IPS DF 6.9 (cell line): ENCODE measurements at regions not wholly inside any gene's neighbourhood (a gene's known extent, or its start where the extent isn't known, plus 50 kb on each side); places are given as distances from the start of the nearest gene placed in this dataset.
"Not testable (repeated sequence)": the region's sequence is repeated elsewhere in the genome, so short reads cannot be mapped to it uniquely, and the experiment has no call there.

Experiments used
- DNase-seq: peaks from one replicate; pipeline ENCODE4 v3.0.0-alpha.2; 2013; ENCODE audit warnings: low read depth, low spot score
- H3K27ac ChIP-seq: one replicate; pipeline ENCODE4 v1.5.1; 2013; ENCODE audit warnings: low read length, control low read depth
- H3K27me3 ChIP-seq: 2 replicates; pipeline ENCODE4 v1.6.1; 2013; ENCODE audit warnings: mild to moderate bottlenecking, low read length; ENCODE audit not compliant: control insufficient read depth, insufficient read depth
- H3K36me3 ChIP-seq: 2 replicates; pipeline ENCODE4 v1.6.1; 2013; ENCODE audit warnings: low read length; ENCODE audit not compliant: control insufficient read depth, insufficient read depth
- H3K4me1 ChIP-seq: 2 replicates; pipeline ENCODE4 v1.6.1; 2013; ENCODE audit warnings: low read length; ENCODE audit not compliant: control insufficient read depth, insufficient read depth
- H3K4me3 ChIP-seq: 2 replicates; pipeline ENCODE4 v1.5.1; 2013; ENCODE audit warnings: mild to moderate bottlenecking, low read length
- H3K9me3 ChIP-seq: 2 replicates; pipeline ENCODE4 v1.6.1; 2013; ENCODE audit warnings: low read length, inconsistent platforms; ENCODE audit not compliant: control insufficient read depth, insufficient read depth
- WGBS: extraction: QIAGEN DNeasy Blood & Tissue Kit; methylation state at CpG from one replicate; pipeline ENCODE4 v1.1.7; 2013; ENCODE audit warnings: mixed read lengths, missing lambda C conversion rate; ENCODE audit not compliant: insufficient read length, insufficient coverage; 5-methylcytosine and 5-hydroxymethylcytosine counted together

- Histone ChIP-seq H3K36me3 (no peaks in the 10 kb centered on the region), H3K4me1 (no peaks in the 10 kb centered on the region), H3K27ac (no peak overlapping the region), H3K9me3 (no peaks in the 10 kb centered on the region), H3K27me3 (no peaks in the 10 kb centered on the region), H3K4me3 (no peak overlapping the region)
- DNase-seq: no peak
- no CpG with 5 or more reads among the region's 4 CpGs for WGBS
Observed at GRCh38 chr6:119736296-119737021, 386.9 kb upstream of the MAN1A1 start.

GRCh38 chr6:119735530-119735929 lies 386.0 kb upstream of the MAN1A1 start:
- H3K36me3 ChIP-seq: no peaks in the 10 kb centered on the region
- no peaks in the 10 kb centered on the region for H3K4me1 ChIP-seq
- DNase-seq: no peak
- WGBS: no CpG with 5 or more reads among the region's 4 CpGs
- H3K9me3 ChIP-seq: no peaks in the 10 kb centered on the region
- H3K4me3 ChIP-seq: no peak overlapping the region
- no peaks in the 10 kb centered on the region for H3K27me3 ChIP-seq
- no peak overlapping the region for H3K27ac ChIP-seq

GRCh38 chr6:119734227-119734626 lies 384.7 kb upstream of the MAN1A1 start:
- WGBS: no CpG with 5 or more reads among the region's 1 CpG
- H3K4me1 ChIP-seq: no peaks in the 10 kb centered on the region
- no peaks in the 10 kb centered on the region for H3K27me3 ChIP-seq
- no peaks in the 10 kb centered on the region for H3K9me3 ChIP-seq
- no peak overlapping the region for H3K27ac ChIP-seq
- H3K4me3 ChIP-seq: no peak overlapping the region
- no peaks in the 10 kb centered on the region for H3K36me3 ChIP-seq
- no peak for DNase-seq

- Histone ChIP-seq H3K27ac (no peak overlapping the region), H3K36me3 (no peaks in the 10 kb centered on the region), H3K9me3 (no peaks in the 10 kb centered on the region), H3K4me1 (peaks cover 4% of the 10 kb centered on the region; the same call in 1 of the 2 replicates), H3K4me3 (no peak overlapping the region), H3K27me3 (no peaks in the 10 kb centered on the region)
- DNase-seq: no peak
- no CpG with 5 or more reads among the region's 3 CpGs for WGBS
Observed at GRCh38 chr6:119728935-119729334, 379.4 kb upstream of the MAN1A1 start.

- peaks cover 4% of the 10 kb centered on the region; the same call in 1 of the 2 replicates for H3K4me1 ChIP-seq
- DNase-seq: no peak
- no peak overlapping the region for H3K4me3 ChIP-seq
- no peaks in the 10 kb centered on the region for H3K36me3 ChIP-seq
- H3K27ac ChIP-seq: no peak overlapping the region
- no peaks in the 10 kb centered on the region for H3K27me3 ChIP-seq
- WGBS: no CpG with 5 or more reads among the region's 7 CpGs
- no peaks in the 10 kb centered on the region for H3K9me3 ChIP-seq
Observed at GRCh38 chr6:119728220-119728750, 378.7 kb upstream of the MAN1A1 start.

GRCh38 chr6:119727504-119728219 lies 378.1 kb upstream of the MAN1A1 start:
- WGBS: no CpG with 5 or more reads among the region's 3 CpGs
- no peak for DNase-seq

GRCh38 chr6:119726912-119727311 lies 377.4 kb upstream of the MAN1A1 start:
- H3K9me3 ChIP-seq, H3K4me1 ChIP-seq, H3K27me3 ChIP-seq, H3K4me3 ChIP-seq, H3K36me3 ChIP-seq, H3K27ac ChIP-seq, DNase-seq: not testable (repeated sequence)

More at GRCh38 chr6:119727504-119728219, 378.1 kb upstream of the MAN1A1 start:
- Histone ChIP-seq H3K9me3 (no peaks in the 10 kb centered on the region), H3K27ac (no peak overlapping the region), H3K36me3 (no peaks in the 10 kb centered on the region), H3K4me1 (peaks cover 4% of the 10 kb centered on the region; the same call in 1 of the 2 replicates), H3K4me3 (no peak overlapping the region), H3K27me3 (no peaks in the 10 kb centered on the region)

- Histone ChIP-seq H3K9me3 (no peaks in the 10 kb centered on the region), H3K36me3 (no peaks in the 10 kb centered on the region), H3K4me1 (peaks cover 4% of the 10 kb centered on the region; the same call in 1 of the 2 replicates), H3K27me3 (no peaks in the 10 kb centered on the region), H3K4me3 (no peak overlapping the region), H3K27ac (no peak overlapping the region)
- WGBS: no CpG with 5 or more reads among the region's 4 CpGs
- no peak for DNase-seq
Observed at GRCh38 chr6:119726086-119726485, 376.5 kb upstream of the MAN1A1 start.

GRCh38 chr6:119720160-119720559 lies 370.6 kb upstream of the MAN1A1 start:
- no peaks in the 10 kb centered on the region for H3K9me3 ChIP-seq
- H3K27me3 ChIP-seq: no peaks in the 10 kb centered on the region
- no peak overlapping the region for H3K27ac ChIP-seq
- no peak for DNase-seq
- H3K36me3 ChIP-seq: no peaks in the 10 kb centered on the region
- H3K4me3 ChIP-seq: no peak overlapping the region
- H3K4me1 ChIP-seq: no peaks in the 10 kb centered on the region
- whole genome bisulfite sequencing: no CpG with 5 or more reads among the region's 2 CpGs

GRCh38 chr6:119717942-119718341 lies 368.4 kb upstream of the MAN1A1 start:
- no peak for DNase-seq
- no peak overlapping the region for H3K27ac ChIP-seq
- H3K36me3 ChIP-seq: no peaks in the 10 kb centered on the region
- no CpG with 5 or more reads among the region's 2 CpGs for WGBS
- no peaks in the 10 kb centered on the region for H3K27me3 ChIP-seq
- no peaks in the 10 kb centered on the region for H3K9me3 ChIP-seq
- no peak overlapping the region for H3K4me3 ChIP-seq
- no peaks in the 10 kb centered on the region; the same call in 1 of the 2 replicates for H3K4me1 ChIP-seq
